ENCODE measurements at regions not wholly inside any gene's neighbourhood (a gene's known extent, or its start where the extent isn't known, plus 50 kb on each side); places are given as distances from the start of the nearest gene placed in this dataset.

- DNase-seq (ENCODE audit: low read depth): no peak
Observed at GRCh38 chr4:176843710-176844109, 51.0 kb upstream of the VEGFC start.

GRCh38 chr4:176844448-176844847, 51.7 kb upstream of the VEGFC start:
- no peak for DNase-seq (ENCODE audit: low read depth)

DNA sequence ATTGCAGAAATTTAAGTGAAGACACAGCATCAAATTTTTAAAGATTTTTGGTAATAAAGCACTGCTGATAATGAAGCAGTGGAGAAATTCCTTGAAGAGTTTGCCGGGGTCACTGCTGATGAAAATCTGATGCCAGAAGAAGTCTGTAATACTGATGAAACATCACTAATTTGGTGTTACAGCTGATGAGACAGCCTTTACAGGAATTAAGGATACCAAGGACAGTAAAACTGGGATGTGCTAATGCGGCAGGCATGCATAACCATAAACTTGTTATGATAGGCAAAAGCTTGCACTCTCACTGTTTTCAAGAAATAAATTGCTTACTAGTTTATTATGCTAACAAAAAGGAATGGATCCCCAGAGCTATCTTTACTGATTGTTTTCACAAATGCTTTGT, 52.9 kb upstream of the VEGFC start:
- DNase-seq (ENCODE audit: low read depth): no peak

DNA sequence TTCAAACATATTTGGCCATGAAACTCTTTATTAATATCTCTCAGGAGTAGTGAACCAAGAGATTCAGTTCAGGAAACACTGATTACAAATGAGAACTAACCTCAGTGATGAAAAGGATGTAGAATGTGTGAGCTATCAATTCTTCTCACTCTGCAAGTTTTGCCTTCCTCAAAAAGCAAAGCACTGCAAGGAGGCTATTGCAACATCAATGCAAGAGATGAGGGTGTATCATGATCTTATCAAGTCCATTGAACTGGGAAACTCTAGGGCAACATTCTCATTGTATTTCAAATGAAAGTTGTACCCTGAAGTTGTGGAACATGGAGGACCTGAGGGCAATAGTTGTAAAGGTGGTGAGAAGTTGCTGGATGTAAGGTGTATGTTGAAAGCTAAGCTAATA, 56.4 kb upstream of the VEGFC start:
- DNase-seq (ENCODE audit: low read depth): no peak

DNA sequence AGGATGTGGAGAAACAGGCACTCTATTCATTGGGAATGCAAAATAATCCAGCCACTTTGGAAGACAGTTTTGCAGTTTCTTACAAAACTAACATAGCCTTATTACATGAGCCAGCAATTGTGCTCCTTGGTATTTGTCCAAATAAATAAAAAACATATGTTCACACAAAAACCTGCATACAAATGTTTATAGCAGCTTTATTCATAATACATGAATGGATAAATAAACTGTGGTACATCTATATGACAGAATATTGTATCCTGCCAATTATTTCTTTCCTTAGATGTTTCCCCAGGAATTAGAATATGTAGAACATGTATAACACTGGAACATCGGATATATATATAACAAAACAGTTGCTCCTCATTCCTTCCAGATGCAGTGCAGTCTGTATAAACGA, 57.7 kb upstream of the VEGFC start:
- DNase-seq (ENCODE audit: low read depth): no peak

DNA sequence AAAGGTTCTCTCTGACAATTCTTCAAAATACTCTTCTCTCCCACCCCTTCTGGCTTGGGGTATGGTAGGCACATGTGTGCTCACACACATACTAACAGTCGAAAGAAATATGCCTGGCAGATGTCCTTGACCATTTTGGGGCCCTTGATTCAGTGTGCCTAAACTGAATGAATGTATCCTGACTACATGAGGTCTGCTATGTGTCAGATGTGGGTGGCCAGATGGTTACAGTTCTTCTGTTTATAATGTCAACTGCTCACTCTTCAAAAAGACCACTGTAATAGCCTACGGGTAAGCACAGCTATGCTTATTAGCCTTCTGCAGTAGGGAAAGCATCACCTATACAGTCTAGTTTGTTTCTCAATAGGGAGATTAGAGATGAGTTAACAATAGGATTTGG, 63.7 kb upstream of the VEGFC start:
- no peak for DNase-seq (ENCODE audit: low read depth)

GRCh38 chr4:176858839-176859238, 66.1 kb upstream of the VEGFC start:
- no peak for DNase-seq (ENCODE audit: low read depth)

- DNase-seq (ENCODE audit: low read depth): no peak
Observed at GRCh38 chr4:176864238-176864637, 71.5 kb upstream of the VEGFC start.

DNA sequence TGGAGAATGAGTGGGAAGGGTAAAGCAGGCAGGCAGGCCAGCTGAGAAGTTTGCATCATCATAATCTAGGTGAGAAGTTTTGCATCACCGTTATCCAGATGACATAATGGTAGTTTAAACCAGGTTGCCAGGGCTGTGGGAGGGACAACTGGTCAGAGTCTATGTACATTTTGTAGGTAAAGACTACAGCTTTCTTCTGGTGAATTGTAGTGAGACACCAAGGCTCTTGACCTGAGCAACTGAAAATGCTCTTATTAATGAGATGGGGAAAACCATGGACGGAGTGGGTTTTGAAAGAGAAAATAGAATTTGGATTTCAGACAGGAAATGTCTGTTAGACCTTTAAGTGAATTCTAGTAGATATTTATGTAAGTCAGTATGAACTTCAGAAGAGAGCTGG, 76.0 kb upstream of the VEGFC start:
- no peak for DNase-seq (ENCODE audit: low read depth)

DNA sequence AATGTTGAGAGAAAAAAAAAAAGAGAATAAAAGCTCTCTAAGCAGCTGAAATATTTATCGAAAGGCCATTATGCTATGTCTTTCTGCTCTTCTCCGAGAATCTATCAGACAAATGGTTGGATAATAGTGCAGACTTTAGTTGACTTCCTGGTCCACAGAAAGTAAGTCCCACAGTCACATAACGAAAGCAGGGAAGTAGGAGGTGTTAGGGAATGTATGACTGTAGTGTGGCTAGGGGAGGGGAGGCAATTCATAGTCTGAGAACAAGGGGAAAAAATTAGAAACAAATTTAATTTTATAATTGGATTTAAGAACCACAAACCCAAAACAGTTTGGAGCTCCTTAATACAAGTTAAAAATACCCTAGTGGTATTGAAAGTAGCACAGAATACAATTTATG, 79.7 kb upstream of the VEGFC start:
- DNase-seq (ENCODE audit: low read depth): no peak

DNA sequence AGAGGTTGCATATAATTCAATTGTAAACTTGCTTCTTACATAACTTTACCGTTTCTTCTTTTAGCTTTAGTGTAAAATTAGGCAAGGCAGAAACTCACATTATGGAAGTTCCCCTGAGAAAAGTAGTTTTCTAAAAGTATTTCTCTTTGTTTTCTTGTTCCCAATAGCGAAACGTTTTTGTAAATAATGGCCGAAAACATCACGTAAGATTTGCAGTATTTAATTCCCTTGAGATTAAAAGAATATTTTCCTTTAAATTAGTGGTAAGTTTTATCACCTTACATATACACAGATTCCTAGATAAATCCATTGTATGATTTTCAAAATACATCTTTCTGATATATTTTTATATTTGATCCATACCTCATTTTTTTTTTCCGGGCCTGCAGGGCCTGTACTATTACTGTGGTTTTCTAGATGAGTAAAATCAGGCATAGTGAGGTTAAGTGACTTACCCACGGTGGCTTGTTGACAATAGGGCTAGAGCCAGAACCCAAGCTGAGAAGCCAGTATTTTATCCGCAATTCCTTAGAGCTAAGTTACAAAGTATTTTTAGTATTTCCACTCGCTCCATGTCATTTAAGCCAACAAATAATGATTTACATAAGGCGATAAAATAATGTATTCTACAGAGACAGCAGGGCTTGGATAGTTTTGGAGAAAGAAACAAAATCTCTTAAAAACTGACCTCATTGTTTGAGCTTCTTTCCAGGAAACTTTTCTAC, 82.2 kb upstream of the VEGFC start:
- no peak for DNase-seq (ENCODE audit: low read depth)

DNA sequence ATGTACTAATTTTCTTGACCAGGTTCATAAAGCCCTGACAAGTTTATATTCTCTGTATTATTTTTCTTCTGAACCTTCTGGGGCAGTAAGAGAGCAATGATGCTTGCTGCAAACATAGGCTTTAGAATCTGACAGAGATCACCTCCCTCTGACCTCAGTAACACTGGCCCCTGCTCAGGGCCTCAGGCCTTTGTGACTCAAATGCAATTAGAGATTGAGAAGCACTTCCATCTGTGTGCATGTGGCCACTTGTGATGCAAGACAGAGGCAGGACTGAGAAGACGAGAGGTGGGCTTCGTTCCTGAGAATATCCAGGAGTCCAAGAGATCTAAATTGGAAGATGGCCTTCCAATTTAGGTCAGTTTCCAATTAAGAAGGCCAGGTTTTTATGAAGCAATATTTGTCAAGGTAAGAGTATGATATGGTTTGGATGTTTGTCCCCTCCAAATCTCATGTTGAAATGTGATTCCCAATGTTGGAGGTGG, 82.8 kb upstream of the VEGFC start:
- no peak for DNase-seq (ENCODE audit: low read depth)

DNA sequence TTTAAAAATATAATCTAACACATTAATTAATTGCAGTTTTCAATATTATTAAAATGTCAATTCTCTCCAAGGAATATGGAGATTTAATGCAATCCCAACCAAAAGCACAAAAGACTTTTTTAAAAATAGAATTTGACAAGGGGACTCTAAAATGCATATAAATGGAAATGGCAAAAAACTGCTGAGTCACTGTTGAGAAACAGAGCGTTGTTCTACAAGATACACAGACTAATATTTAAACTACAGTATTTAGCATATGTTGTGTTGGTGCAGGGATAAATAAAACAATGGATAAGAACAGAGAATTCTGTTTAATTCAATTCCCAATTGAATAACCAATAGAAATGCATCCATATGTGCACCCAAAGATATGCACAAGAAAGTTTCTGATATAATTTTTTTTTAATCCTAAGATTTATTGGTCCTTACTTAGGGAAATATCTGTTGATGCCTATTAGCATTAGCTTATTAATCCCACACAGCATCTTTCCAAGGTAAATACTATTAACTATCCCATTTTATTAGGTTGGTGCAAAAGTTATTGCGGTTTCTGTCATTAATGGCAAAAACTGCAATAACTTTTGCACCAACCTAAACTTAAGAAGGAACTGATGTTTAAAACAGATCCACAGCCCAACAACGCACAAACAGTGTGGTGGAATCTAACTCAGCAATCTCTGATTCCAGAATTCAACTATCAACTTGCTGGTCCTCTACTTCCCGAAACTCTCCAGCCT, 86.8 kb upstream of the VEGFC start:
- DNase-seq (ENCODE audit: low read depth): no peak

- DNase-seq (ENCODE audit: low read depth): no peak
Observed at GRCh38 chr4:176882206-176882605, 89.5 kb upstream of the VEGFC start.

GRCh38 chr4:176883108-176883550, 90.4 kb upstream of the VEGFC start:
- no peak for DNase-seq (ENCODE audit: low read depth)

GRCh38 chr4:176883681-176884418, 91.1 kb upstream of the VEGFC start:
- no peak for DNase-seq (ENCODE audit: low read depth)

- no peak for DNase-seq (ENCODE audit: low read depth)
Observed at GRCh38 chr4:176885224-176885623, 92.5 kb upstream of the VEGFC start.

DNA sequence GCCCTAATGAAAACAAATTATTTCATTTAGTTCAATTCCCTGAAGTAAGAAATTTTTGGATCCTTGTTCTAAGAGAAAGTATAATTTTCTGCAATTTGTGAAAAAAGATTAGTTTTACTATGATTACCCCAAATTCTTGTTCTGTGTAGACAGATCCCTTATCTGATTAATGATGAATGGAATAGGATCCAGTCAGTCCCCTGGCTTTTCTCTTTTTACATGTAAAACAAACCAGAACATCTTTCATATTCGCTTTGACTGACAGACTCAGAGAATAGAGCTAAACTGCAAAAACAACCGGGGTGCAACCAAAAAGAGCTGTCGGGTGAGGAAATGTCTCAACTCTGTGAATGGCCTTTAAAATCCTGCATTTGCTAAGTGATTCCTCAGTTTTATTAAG, 93.4 kb upstream of the VEGFC start:
- no peak for DNase-seq (ENCODE audit: low read depth)

DNA sequence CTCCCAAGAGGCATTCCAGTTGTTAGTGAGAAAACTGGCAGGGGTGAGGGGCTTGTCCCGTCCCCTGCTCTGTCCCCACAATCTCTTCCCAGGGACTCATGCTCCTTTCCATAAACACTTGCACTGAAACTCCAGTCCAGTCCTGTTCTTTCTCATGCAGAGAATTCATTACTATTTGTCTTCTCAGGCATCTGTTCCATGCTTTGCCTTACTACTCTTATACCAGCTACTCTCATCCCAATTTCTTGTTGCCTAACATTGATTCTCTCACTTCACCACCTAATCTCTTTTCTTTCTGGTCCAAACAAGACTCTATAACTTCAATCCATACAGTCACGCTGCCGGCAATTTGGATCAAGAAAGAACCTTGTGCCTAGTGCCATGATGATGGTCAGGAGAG, 97.1 kb upstream of the VEGFC start:
- no peak for DNase-seq (ENCODE audit: low read depth)

DNA sequence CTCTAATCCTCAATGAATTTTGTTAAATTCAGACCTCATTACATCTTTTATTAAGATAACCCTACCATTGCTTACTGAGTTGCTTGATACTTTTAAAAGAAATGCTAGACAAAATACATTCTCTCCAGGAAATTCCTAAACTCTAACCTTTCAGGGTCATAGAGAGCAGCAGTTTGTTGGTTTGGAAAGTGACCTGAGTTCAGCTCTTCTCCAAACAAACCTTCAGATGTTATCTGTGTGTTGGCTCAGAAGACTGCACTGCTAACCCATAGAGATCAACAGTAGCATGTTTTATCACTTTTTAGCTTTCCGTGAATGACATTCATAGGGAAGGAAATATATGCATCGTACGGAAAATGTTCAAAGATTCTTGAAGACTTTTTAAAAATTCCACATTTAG, 101.8 kb upstream of the VEGFC start:
- no peak for DNase-seq (ENCODE audit: low read depth)

- DNase-seq (ENCODE audit: low read depth): no peak
Observed at GRCh38 chr4:176896211-176896610, 103.5 kb upstream of the VEGFC start.

DNA sequence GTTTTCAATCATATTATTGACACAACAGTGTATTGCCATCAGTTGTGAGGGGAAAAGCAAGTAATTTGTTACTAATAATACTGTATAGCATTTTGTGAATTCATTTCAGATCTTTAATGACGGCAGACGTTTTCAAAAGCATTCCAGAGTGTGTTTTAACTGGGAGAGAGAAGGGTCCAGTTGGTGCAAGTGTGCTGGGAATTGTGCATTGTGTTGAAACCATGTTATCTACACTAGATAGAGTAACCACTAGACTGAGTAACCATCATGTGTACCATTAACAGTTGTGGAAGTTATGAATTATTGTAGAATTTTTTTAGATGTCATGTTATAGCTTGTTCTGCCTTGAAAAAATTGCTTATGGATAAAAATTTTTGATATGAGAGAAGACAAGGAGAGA, 104.5 kb upstream of the VEGFC start:
- no peak for DNase-seq (ENCODE audit: low read depth)

DNA sequence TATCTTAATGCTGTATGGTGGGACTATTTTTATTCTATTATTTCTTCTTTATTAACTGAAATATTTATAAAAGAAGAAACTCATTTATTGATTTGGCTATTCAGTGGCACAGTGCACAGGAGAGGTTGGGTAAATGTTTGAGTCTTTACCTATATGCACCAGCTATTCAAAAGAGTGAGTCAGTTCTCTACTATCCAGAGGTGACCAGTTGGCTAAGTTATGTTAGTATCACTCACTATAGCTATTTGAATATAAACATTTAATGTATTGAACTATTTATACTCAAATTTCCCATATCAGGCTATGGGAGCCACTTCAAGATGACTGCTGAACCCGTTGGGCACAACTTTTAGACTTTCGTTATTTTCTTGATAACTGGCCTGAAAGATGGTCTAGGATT, 106.1 kb upstream of the VEGFC start:
- DNase-seq (ENCODE audit: low read depth): no peak

Data from activated T-cell treated with anti-CD3 and anti-CD28 coated beads for 1 hour (primary cell).